Loucy (cell line): ENCODE measurements at regions not wholly inside any gene's neighbourhood (a gene's known extent, or its start where the extent isn't known, plus 50 kb on each side); places are given as distances from the start of the nearest gene placed in this dataset.

Experiments used
- H2AFZ ChIP-seq: fragments of 200-600 bp; sonication (generic); 2 replicates; pipeline ENCODE4 v1.6.0; 2016; ENCODE audit warnings: antibody characterized with exemption, mild to moderate bottlenecking, low read length, moderate library complexity
- H3F3A ChIP-seq: fragments of 200-600 bp; 2 replicates; pipeline ENCODE4 v1.6.0; 2016; ENCODE audit warnings: antibody characterized with exemption, low read depth, mild to moderate bottlenecking
- H3K27me3 ChIP-seq: fragments of 200-600 bp; sonication (generic); 2 replicates; pipeline ENCODE4 v1.6.1; 2014; ENCODE audit warnings: low read length, mild to moderate bottlenecking; ENCODE audit not compliant: insufficient read depth, poor library complexity, severe bottlenecking
- H3K36me3 ChIP-seq: fragments of 200-600 bp; sonication (generic); 2 replicates; pipeline ENCODE4 v1.6.1; 2016; ENCODE audit warnings: low read length; ENCODE audit not compliant: insufficient read depth
- H3K4me1 ChIP-seq: fragments of 200-600 bp; sonication (generic); 2 replicates; pipeline ENCODE4 v1.5.1; 2014; ENCODE audit warnings: low read length, mild to moderate bottlenecking; ENCODE audit not compliant: insufficient read depth, poor library complexity, severe bottlenecking
- H3K4me2 ChIP-seq: fragments of 200-600 bp; sonication (generic); 2 replicates; pipeline ENCODE4 v1.6.0; 2014; ENCODE audit warnings: antibody characterized with exemption, low read length, low read depth, mild to moderate bottlenecking; ENCODE audit not compliant: poor library complexity, severe bottlenecking
- H3K4me3 ChIP-seq: fragments of 200-600 bp; sonication (generic); 2 replicates; pipeline ENCODE4 v1.5.1; 2014; ENCODE audit warnings: low read length, mild to moderate bottlenecking, mixed read lengths; ENCODE audit not compliant: poor library complexity, severe bottlenecking
- H3K79me2 ChIP-seq: fragments of 200-600 bp; sonication (generic); 2 replicates; pipeline ENCODE4 v1.6.1; 2014; ENCODE audit warnings: low read length; ENCODE audit not compliant: insufficient read depth
- H3K9ac ChIP-seq: fragments of 200-600 bp; sonication (generic); 2 replicates; pipeline ENCODE4 v1.6.0; 2014; ENCODE audit warnings: mild to moderate bottlenecking, low read depth, low read length, moderate library complexity; ENCODE audit not compliant: poor library complexity, severe bottlenecking
- H3K9me2 ChIP-seq: fragments of 200-600 bp; sonication (generic); replicated peaks from 2 replicates; pipeline ENCODE4 v1.6.1; 2016; ENCODE audit warnings: low read depth, low read length, mixed read lengths
- H3K9me3 ChIP-seq: fragments of 200-600 bp; sonication (generic); 2 replicates; pipeline ENCODE4 v1.6.1; 2014; ENCODE audit warnings: mild to moderate bottlenecking, antibody characterized with exemption, low read length, low read depth; ENCODE audit not compliant: insufficient read depth
- H4K20me1 ChIP-seq: fragments of 200-600 bp; sonication (generic); 2 replicates; pipeline ENCODE4 v1.6.0; 2014; ENCODE audit warnings: antibody characterized with exemption, low read length, mild to moderate bottlenecking; ENCODE audit not compliant: insufficient read depth, poor library complexity, severe bottlenecking
- EZH2phosphoT487 ChIP-seq: fragments of 200-600 bp; IDR thresholded peaks from 2 replicates; pipeline ENCODE4 v1.6.1; 2018; ENCODE audit warnings: antibody characterized with exemption, mild to moderate bottlenecking, moderate library complexity, borderline replicate concordance
- TF ChIP-seq, protein P1 (sequence below): fragments of 200-600 bp; sonication (generic); conservative IDR thresholded peaks from 2 replicates; pipeline ENCODE4 v1.5.1; 2014; ENCODE audit warnings: mild to moderate bottlenecking, antibody characterized with exemption, low read length

DNA sequence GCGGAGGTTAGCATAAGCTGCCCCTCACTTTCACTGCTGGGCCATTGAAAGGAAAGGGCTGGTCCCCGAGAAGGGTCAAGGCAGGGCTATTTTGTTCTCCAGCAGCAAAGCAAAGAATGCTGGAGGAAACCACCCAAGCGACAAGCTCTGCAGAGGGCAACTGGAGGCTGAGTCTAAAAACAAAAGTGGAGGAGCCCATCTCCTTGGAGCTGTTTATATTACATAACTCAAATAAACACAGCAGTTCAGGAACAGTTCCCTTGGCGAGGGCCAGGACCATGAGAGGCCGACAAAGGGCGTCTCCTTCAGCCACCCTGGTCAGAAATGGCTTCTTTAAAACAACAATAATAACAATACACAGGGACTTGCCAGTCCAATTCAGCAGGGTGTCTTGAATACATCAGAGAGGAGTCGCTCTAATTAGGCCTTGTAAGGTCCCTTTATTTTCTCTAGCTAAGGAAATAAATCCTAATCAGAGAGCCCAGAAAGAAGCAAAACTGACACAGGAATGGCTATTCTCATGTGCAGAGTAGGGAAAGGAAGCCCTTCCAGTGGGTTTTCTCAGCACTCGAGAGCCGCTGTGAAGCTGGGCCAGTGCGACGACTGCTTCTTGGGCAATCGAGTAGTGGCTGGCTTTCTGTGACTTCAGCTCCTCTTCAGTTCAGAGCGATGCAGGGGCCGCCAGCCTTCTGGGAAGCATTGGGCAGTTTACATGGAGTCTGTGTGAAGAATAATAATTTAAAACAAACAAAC lies 57.0 kb upstream of the TARBP1 start:
- Histone ChIP-seq H3F3A (no peaks in the 10 kb centered on the region), H3K4me2 (no peak overlapping the region), H3K9ac (no peak overlapping the region), H3K9me3 (no peaks in the 10 kb centered on the region), H4K20me1 (no peaks in the 10 kb centered on the region), H3K79me2 (no peaks in the 10 kb centered on the region), H2AFZ (no peak overlapping the region; the same call in 1 of the 2 replicates), H3K9me2 (no peaks in the 10 kb centered on the region), H3K36me3 (no peaks in the 10 kb centered on the region), H3K4me3 (no peak overlapping the region), H3K4me1 (no peaks in the 10 kb centered on the region), H3K27me3 (no peaks in the 10 kb centered on the region)
- TF ChIP-seq, protein P1, sequence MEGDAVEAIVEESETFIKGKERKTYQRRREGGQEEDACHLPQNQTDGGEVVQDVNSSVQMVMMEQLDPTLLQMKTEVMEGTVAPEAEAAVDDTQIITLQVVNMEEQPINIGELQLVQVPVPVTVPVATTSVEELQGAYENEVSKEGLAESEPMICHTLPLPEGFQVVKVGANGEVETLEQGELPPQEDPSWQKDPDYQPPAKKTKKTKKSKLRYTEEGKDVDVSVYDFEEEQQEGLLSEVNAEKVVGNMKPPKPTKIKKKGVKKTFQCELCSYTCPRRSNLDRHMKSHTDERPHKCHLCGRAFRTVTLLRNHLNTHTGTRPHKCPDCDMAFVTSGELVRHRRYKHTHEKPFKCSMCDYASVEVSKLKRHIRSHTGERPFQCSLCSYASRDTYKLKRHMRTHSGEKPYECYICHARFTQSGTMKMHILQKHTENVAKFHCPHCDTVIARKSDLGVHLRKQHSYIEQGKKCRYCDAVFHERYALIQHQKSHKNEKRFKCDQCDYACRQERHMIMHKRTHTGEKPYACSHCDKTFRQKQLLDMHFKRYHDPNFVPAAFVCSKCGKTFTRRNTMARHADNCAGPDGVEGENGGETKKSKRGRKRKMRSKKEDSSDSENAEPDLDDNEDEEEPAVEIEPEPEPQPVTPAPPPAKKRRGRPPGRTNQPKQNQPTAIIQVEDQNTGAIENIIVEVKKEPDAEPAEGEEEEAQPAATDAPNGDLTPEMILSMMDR, result no peak
- no peak for TF ChIP-seq EZH2phosphoT487

- no peaks in the 10 kb centered on the region for H3F3A ChIP-seq
- no peak overlapping the region for H3K4me2 ChIP-seq
- no peaks in the 10 kb centered on the region for H3K4me1 ChIP-seq
- H2AFZ ChIP-seq, result no peak overlapping the region
- no peaks in the 10 kb centered on the region for H3K9me2 ChIP-seq
- H3K9ac ChIP-seq, result no peak overlapping the region
- no peaks in the 10 kb centered on the region for H3K79me2 ChIP-seq
- no peaks in the 10 kb centered on the region for H4K20me1 ChIP-seq
- TF ChIP-seq, protein P1, result no peak
- TF ChIP-seq EZH2phosphoT487, result no peak
- no peaks in the 10 kb centered on the region for H3K9me3 ChIP-seq
- H3K27me3 ChIP-seq, result no peaks in the 10 kb centered on the region
- H3K36me3 ChIP-seq, result no peaks in the 10 kb centered on the region
- no peak overlapping the region for H3K4me3 ChIP-seq
Measured at GRCh38 chr1:234535218-234535617, 56.2 kb upstream of the TARBP1 start.

DNA sequence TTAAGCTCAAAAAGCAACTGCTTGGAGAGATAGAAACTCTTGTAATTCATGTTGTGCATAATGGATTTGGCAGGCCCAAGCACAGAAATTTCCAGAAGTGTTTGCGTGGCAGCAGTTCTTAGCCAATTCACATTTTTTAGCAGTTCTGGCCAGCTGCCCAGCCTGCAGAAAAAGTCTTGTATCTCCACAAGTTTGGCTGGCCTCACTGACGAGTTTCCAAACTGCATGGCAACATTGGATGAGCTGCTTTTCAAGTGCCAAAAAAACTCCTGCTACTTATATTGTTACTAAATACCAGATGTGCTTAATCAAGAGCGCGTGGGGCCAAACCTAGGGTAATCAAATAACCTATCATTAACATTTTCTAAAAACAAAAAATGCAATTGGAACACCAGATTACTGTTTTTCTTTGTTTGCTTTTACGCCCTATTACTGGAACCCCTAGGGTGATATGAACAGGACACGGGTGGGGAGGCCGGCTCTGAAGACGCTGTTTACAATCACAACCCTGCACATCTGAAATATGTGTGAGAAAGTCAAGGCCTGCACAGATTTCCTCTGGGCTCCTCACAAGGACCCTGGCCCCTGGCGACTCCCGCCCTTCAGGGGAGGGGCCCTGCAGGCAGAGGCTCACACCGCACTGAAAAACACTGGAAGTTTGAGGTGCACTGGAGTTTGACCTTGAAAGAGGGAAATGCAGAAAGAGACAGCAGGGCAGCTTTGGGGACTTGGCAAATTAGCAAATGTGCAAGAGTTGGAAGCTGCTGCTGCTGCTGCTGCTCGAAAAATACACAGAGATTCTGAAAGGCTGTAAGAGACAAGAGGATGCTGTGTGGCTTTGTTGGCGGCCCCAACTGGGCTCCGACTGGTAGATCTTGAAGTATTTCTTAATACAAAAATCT lies 55.2 kb upstream of the TARBP1 start:
- Histone ChIP-seq H3K9ac (no peak overlapping the region), H4K20me1 (no peaks in the 10 kb centered on the region), H2AFZ (no peak overlapping the region), H3K4me1 (peaks cover 9% of the 10 kb centered on the region), H3K27me3 (no peaks in the 10 kb centered on the region), H3K36me3 (no peaks in the 10 kb centered on the region), H3K79me2 (no peaks in the 10 kb centered on the region), H3K4me3 (no peak overlapping the region), H3K9me3 (no peaks in the 10 kb centered on the region), H3F3A (no peaks in the 10 kb centered on the region), H3K4me2 (no peak overlapping the region), H3K9me2 (no peaks in the 10 kb centered on the region)
- TF ChIP-seq, protein P1, result no peak
- no peak for TF ChIP-seq EZH2phosphoT487
